K562 (cell line): ENCODE measurements at regions not wholly inside any gene's neighbourhood (a gene's known extent, or its start where the extent isn't known, plus 50 kb on each side); places are given as distances from the start of the nearest gene placed in this dataset.

Experiments
- ARNT ChIP-seq, 2 experiments: fragments of 450-650 bp; IDR thresholded peaks; 2 replicates each; pipeline ENCODE4 v1.6.1; 2016; ENCODE audit warnings: mild to moderate bottlenecking in 1 of 2
- NFE2L1 ChIP-seq: fragments of 450-650 bp; IDR thresholded peaks from 2 replicates; pipeline ENCODE4 v1.6.1; 2016; ENCODE audit warnings: missing genetic modification characterization, low read depth, mild to moderate bottlenecking, missing compliant biosample characterization, moderate library complexity, borderline replicate concordance
- RBM14 ChIP-seq: fragments of 200-400 bp; formaldehyde crosslinking; IDR thresholded peaks from 2 replicates; pipeline ENCODE4 v1.6.1; 2018; ENCODE audit warnings: low read depth, mild to moderate bottlenecking, low read length, moderate library complexity, borderline replicate concordance; ENCODE audit not compliant: insufficient read depth
- SMARCA5 ChIP-seq: fragments of 450-650 bp; IDR thresholded peaks from 2 replicates; pipeline ENCODE4 v1.6.1; 2016
- SMC3 ChIP-seq: conservative IDR thresholded peaks from 2 replicates; pipeline ENCODE4 v1.6.1; 2011; ENCODE audit warnings: low read depth, low read length, improper control_type of control experiment; ENCODE audit not compliant: insufficient read depth
- TOE1 ChIP-seq, 2 experiments: fragments of 450-650 bp in 1 of 2; sonication (generic) in 1 of 2; formaldehyde crosslinking in 1 of 2; IDR thresholded peaks; 2 replicates each; pipeline versions ENCODE4 v1.7.1 to v1.8.0; 2016 to 2022; ENCODE audit warnings: borderline replicate concordance in 2 of 2, mild to moderate bottlenecking in 2 of 2, antibody characterized with exemption in 1 of 2, inconsistent platforms in 1 of 2, low read depth in 1 of 2, missing genetic modification reagents in 1 of 2, moderate library complexity in 1 of 2
- XRCC4 ChIP-seq: IDR thresholded peaks from one replicate; pipeline ENCODE4 v1.6.1; 2011; ENCODE audit not compliant: insufficient read depth, insufficient read length; ENCODE audit errors: extremely low read depth
- ZFPM2 ChIP-seq: fragments of 250-450 bp; sonication (Bioruptor Pico); IDR thresholded peaks from 2 replicates; pipeline ENCODE4 v1.5.1; 2022; ENCODE audit warnings: mild to moderate bottlenecking
- ZKSCAN1 ChIP-seq: fragments of 150-350 bp; IDR thresholded peaks from 2 replicates; pipeline ENCODE4 v1.6.1; 2016; ENCODE audit warnings: low read depth, low read length
- TF ChIP-seq, protein P1 (sequence below): fragments of 450-650 bp; IDR thresholded peaks from 2 replicates; pipeline ENCODE4 v1.6.1; 2017; ENCODE audit warnings: antibody characterized with exemption, mild to moderate bottlenecking
- TF ChIP-seq, protein P2 (sequence below): fragments of 450-650 bp; formaldehyde crosslinking; IDR thresholded peaks from 2 replicates; pipeline ENCODE4 v1.4.0; 2022; ENCODE audit warnings: missing genetic modification characterization
- TF ChIP-seq, protein P3 (sequence below), 2 experiments: fragments of 450-650 bp; IDR thresholded peaks; 2 replicates each; pipeline ENCODE4 v1.6.1; 2016
- TF ChIP-seq, protein P4 (sequence below): fragments of 250-450 bp; sonication (Bioruptor Pico); IDR thresholded peaks from 2 replicates; pipeline ENCODE4 v1.5.1; 2021; ENCODE audit warnings: mild to moderate bottlenecking

DNA sequence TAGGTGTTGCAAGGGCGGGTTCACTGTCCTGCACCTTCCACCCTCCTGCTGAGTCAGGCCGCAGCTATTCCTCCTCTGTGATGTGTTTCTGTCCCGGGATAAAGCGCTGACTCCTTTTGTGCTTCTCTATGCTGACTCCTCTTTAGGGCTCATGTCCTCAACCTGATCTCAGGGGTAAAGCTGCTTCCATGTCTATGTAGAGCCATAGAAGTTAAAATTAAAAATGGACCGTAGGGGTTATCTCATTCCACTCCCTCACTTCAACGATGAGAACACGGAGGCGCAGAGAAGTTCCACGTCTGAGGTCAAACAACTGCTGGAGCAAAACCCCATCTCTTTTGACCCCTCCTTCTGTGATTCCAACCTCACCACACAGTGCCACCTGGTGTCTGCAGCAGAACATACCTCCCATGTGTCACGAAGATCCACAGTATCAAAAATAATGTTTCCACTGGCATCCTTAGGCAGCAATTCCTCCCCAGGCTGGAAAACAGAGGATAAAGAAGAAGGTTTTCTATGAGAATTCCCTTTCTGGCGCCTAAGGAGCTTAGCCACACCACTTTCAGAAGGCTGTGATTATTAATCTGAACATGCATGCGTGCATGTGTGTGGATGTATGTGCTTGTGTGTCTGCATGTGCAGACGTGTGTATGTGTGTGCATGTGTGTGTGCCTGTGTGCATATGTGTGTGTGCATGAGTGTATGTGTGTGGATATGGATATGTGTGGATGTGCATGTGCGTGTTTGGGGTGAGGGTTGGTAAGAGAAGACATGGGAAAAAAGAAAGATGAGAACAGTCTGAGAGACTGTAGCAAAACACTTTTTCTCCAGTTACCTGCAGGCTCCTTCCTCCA lies 81.2 kb upstream of the UCN3 start (continued):
- TF ChIP-seq, protein P1, sequence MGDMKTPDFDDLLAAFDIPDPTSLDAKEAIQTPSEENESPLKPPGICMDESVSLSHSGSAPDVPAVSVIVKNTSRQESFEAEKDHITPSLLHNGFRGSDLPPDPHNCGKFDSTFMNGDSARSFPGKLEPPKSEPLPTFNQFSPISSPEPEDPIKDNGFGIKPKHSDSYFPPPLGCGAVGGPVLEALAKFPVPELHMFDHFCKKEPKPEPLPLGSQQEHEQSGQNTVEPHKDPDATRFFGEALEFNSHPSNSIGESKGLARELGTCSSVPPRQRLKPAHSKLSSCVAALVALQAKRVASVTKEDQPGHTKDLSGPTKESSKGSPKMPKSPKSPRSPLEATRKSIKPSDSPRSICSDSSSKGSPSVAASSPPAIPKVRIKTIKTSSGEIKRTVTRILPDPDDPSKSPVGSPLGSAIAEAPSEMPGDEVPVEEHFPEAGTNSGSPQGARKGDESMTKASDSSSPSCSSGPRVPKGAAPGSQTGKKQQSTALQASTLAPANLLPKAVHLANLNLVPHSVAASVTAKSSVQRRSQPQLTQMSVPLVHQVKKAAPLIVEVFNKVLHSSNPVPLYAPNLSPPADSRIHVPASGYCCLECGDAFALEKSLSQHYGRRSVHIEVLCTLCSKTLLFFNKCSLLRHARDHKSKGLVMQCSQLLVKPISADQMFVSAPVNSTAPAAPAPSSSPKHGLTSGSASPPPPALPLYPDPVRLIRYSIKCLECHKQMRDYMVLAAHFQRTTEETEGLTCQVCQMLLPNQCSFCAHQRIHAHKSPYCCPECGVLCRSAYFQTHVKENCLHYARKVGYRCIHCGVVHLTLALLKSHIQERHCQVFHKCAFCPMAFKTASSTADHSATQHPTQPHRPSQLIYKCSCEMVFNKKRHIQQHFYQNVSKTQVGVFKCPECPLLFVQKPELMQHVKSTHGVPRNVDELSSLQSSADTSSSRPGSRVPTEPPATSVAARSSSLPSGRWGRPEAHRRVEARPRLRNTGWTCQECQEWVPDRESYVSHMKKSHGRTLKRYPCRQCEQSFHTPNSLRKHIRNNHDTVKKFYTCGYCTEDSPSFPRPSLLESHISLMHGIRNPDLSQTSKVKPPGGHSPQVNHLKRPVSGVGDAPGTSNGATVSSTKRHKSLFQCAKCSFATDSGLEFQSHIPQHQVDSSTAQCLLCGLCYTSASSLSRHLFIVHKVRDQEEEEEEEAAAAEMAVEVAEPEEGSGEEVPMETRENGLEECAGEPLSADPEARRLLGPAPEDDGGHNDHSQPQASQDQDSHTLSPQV: peak; percentile 54; the same call in 1 of the 2 replicates
- TF ChIP-seq SMARCA5 (0 out of 2 replicates have a peak, but pooled peaks have one; percentile 42), RBM14 (no peak), ARNT (IDR thresholded peaks at IDR 0.05) (no peak), TOE1 (IDR thresholded peaks at IDR 0.05; ENCODE audit: borderline replicate concordance) (no peak), TOE1 (CRISPR knock-in tag; IDR thresholded peaks at IDR 0.05; ENCODE audit: borderline replicate concordance, low read depth) (no peak), XRCC4 (no peak), ZFPM2 (no peak), SMC3 (peak; percentile 83), ZKSCAN1 (no peak), NFE2L1 (tag) (no peak)
- TF ChIP-seq, protein P2, sequence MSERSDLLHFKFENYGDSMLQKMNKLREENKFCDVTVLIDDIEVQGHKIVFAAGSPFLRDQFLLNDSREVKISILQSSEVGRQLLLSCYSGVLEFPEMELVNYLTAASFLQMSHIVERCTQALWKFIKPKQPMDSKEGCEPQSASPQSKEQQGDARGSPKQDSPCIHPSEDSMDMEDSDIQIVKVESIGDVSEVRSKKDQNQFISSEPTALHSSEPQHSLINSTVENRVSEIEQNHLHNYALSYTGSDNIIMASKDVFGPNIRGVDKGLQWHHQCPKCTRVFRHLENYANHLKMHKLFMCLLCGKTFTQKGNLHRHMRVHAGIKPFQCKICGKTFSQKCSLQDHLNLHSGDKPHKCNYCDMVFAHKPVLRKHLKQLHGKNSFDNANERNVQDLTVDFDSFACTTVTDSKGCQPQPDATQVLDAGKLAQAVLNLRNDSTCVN (CRISPR knock-in tag): 0 out of 2 replicates have a peak, but pooled peaks have one; percentile 7
- TF ChIP-seq, protein P3, sequence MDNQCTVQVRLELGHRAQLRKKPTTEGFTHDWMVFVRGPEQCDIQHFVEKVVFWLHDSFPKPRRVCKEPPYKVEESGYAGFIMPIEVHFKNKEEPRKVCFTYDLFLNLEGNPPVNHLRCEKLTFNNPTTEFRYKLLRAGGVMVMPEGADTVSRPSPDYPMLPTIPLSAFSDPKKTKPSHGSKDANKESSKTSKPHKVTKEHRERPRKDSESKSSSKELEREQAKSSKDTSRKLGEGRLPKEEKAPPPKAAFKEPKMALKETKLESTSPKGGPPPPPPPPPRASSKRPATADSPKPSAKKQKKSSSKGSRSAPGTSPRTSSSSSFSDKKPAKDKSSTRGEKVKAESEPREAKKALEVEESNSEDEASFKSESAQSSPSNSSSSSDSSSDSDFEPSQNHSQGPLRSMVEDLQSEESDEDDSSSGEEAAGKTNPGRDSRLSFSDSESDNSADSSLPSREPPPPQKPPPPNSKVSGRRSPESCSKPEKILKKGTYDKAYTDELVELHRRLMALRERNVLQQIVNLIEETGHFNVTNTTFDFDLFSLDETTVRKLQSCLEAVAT (IDR thresholded peaks at IDR 0.05): 0 out of 4 replicates have a peak, but pooled peaks of 1 of the 2 experiments have one; percentile 73
- TF ChIP-seq, protein P4, sequence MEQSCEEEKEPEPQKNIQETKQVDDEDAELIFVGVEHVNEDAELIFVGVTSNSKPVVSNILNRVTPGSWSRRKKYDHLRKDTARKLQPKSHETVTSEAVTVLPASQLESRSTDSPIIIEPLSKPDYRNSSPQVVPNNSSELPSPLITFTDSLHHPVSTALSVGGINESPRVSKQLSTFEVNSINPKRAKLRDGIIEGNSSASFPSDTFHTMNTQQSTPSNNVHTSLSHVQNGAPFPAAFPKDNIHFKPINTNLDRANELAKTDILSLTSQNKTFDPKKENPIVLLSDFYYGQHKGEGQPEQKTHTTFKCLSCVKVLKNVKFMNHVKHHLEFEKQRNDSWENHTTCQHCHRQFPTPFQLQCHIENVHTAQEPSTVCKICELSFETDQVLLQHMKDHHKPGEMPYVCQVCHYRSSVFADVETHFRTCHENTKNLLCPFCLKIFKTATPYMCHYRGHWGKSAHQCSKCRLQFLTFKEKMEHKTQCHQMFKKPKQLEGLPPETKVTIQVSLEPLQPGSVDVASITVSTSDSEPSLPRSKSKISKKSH: no peak
